Stimulated activated CD4-positive, alpha-beta T cell treated with anti-CD3 and anti-CD28 coated beads, Interleukin-15, amount 100 ng/mL, for 24 hours (primary cell): ENCODE measurements at regions not wholly inside any gene's neighbourhood (a gene's known extent, or its start where the extent isn't known, plus 50 kb on each side); places are given as distances from the start of the nearest gene placed in this dataset.
A peak's percentile ranks its signal among the peaks of the same experiment; 100 is the strongest.

ENCODE experiments used
- DNase-seq: peaks from one replicate; pipeline ENCODE4 v3.0.0-alpha.2; 2020

GRCh38 chr1:96966536-96967138 lies 245.1 kb downstream of the PTBP2 start:
- peak; percentile 79 for DNase-seq

GRCh38 chr1:96967311-96967710 lies 245.7 kb downstream of the PTBP2 start:
- no peak for DNase-seq

- no peak for DNase-seq
Observed at GRCh38 chr1:96968541-96968940, 247.0 kb downstream of the PTBP2 start.

- DNase-seq, result no peak
Observed at GRCh38 chr1:96968983-96969382, 247.4 kb downstream of the PTBP2 start.

- DNase-seq, result no peak
Observed at GRCh38 chr1:96969656-96970163, 248.1 kb downstream of the PTBP2 start.

GRCh38 chr1:96971439-96971838 lies 249.9 kb downstream of the PTBP2 start:
- DNase-seq, result no peak

- DNase-seq, result no peak
Observed at GRCh38 chr1:96971849-96972602, 250.4 kb downstream of the PTBP2 start.

GRCh38 chr1:96973605-96974004 lies 252.0 kb downstream of the PTBP2 start:
- no peak for DNase-seq

- no peak for DNase-seq
Observed at GRCh38 chr1:96978444-96978843, 256.9 kb downstream of the PTBP2 start.

GRCh38 chr1:96978901-96979300 lies 257.3 kb downstream of the PTBP2 start:
- no peak for DNase-seq

GRCh38 chr1:96979304-96980268 lies 258.0 kb downstream of the PTBP2 start:
- no peak for DNase-seq

- no peak for DNase-seq
Observed at GRCh38 chr1:96980448-96980847, 258.9 kb downstream of the PTBP2 start.

GRCh38 chr1:96981181-96981580 lies 259.6 kb downstream of the PTBP2 start:
- no peak for DNase-seq

- no peak for DNase-seq
Observed at GRCh38 chr1:96982118-96982517, 260.5 kb downstream of the PTBP2 start.

- no peak for DNase-seq
Observed at GRCh38 chr1:96983866-96984265, 262.3 kb downstream of the PTBP2 start.

GRCh38 chr1:96987186-96987703 lies 265.7 kb downstream of the PTBP2 start:
- no peak for DNase-seq

- DNase-seq, result no peak
Observed at GRCh38 chr1:96989302-96989701, 267.7 kb downstream of the PTBP2 start.

GRCh38 chr1:96990136-96990535 lies 268.6 kb downstream of the PTBP2 start:
- no peak for DNase-seq

GRCh38 chr1:96991261-96991660 lies 269.7 kb downstream of the PTBP2 start:
- no peak for DNase-seq

GRCh38 chr1:96992871-96993270 lies 271.3 kb downstream of the PTBP2 start:
- DNase-seq, result no peak

- no peak for DNase-seq
Observed at GRCh38 chr1:96995351-96995750, 273.8 kb downstream of the PTBP2 start.

- DNase-seq, result no peak
Observed at GRCh38 chr1:96996001-96996400, 274.4 kb downstream of the PTBP2 start.

GRCh38 chr1:96997717-96998116 lies 276.1 kb downstream of the PTBP2 start:
- no peak for DNase-seq
